OCI-LY3 (cell line): ENCODE measurements at regions not wholly inside any gene's neighbourhood (a gene's known extent, or its start where the extent isn't known, plus 50 kb on each side); places are given as distances from the start of the nearest gene placed in this dataset.

Experiments
- H2AFZ ChIP-seq: fragments of 200-600, 300-600 bp; shearing (Covaris generic); 2 replicates; pipeline ENCODE4 v1.6.0; 2014; ENCODE audit warnings: antibody characterized with exemption, low read depth, low read length
- H3K27ac ChIP-seq: fragments of 200-600, 300-600 bp; sonication (generic); 2 replicates; pipeline ENCODE4 v1.5.1; 2014; ENCODE audit warnings: mild to moderate bottlenecking, low read length, moderate library complexity, mixed read lengths
- H3K27me3 ChIP-seq: fragments of 200-600, 300-600 bp; sonication (generic); 2 replicates; pipeline ENCODE4 v1.6.1; 2014; ENCODE audit warnings: low read depth, low read length, mixed read lengths
- H3K36me3 ChIP-seq: fragments of 200-600, 300-600 bp; sonication (generic); replicated peaks from 2 replicates; pipeline ENCODE3; 2014; ENCODE audit warnings: low read depth, low read length, mixed read lengths
- H3K4me1 ChIP-seq: fragments of 300-600, 200-600 bp; sonication (generic); 2 replicates; pipeline ENCODE4 v1.6.1; 2014; ENCODE audit warnings: low read length, mixed read lengths
- H3K4me2 ChIP-seq: fragments of 200-600, 300-600 bp; sonication (generic); 2 replicates; pipeline ENCODE4 v1.6.1; 2014; ENCODE audit warnings: low read length, mixed read lengths
- H3K4me3 ChIP-seq: fragments of 300-600, 200-600 bp; sonication (generic); 2 replicates; pipeline ENCODE4 v1.5.1; 2014; ENCODE audit warnings: antibody characterized with exemption, mild to moderate bottlenecking, low read length, moderate library complexity
- H3K79me2 ChIP-seq: fragments of 300-600, 200-600 bp; shearing (Covaris generic); 2 replicates; pipeline ENCODE4 v1.6.1; 2014; ENCODE audit warnings: mild to moderate bottlenecking, low read length, mixed read lengths
- H3K9ac ChIP-seq: fragments of 300-600, 200-600 bp; shearing (Covaris generic); 2 replicates; pipeline ENCODE4 v1.6.0; 2014; ENCODE audit warnings: mild to moderate bottlenecking, low read length, moderate library complexity
- H3K9me3 ChIP-seq: fragments of 200-600, 300-600 bp; shearing (Covaris generic); 2 replicates; pipeline ENCODE4 v1.6.1; 2014; ENCODE audit warnings: low read length, mixed read lengths; ENCODE audit not compliant: insufficient read depth
- H4K20me1 ChIP-seq: fragments of 200-600, 300-600 bp; sonication (generic); 2 replicates; pipeline ENCODE4 v1.6.1; 2016; ENCODE audit warnings: low read length, mixed read lengths; ENCODE audit not compliant: insufficient read depth
- EZH2phosphoT487 ChIP-seq: fragments of 200-600 bp; shearing (Covaris generic); IDR thresholded peaks from 2 replicates; pipeline ENCODE4 v1.6.1; 2018; ENCODE audit warnings: antibody characterized with exemption, mixed run types, low read depth
- TF ChIP-seq, protein P1 (sequence below): fragments of 200-600, 300-600 bp; sonication (generic); IDR thresholded peaks from 2 replicates; pipeline ENCODE4 v1.5.1; 2014; ENCODE audit warnings: antibody characterized with exemption, low read length, low read depth

DNA sequence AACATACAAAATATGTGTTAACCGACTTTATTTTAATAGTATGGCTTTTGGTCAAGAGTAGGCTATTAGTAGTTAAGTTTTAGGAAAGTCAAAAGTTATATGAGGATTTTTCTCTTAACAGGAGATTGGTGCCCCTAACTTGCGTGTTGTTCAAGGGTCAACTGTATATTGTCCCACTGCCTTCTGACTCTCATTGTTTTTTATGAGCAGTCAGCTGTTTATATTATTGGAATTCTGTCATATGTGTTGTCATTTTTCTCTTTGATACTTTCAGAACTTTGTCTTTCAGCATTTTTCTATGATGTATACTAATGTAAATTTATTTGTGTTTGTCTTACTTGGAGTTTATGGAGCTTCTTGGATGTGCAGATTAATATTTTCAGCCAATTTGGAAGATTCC lies 142.1 kb upstream of the CMC1 start:
- H3K36me3 ChIP-seq = peaks cover 7% of the 10 kb centered on the region
- H3K4me3 ChIP-seq = no peak overlapping the region
- H3K4me1 ChIP-seq = no peaks in the 10 kb centered on the region
- H4K20me1 ChIP-seq = no peaks in the 10 kb centered on the region
- no peak overlapping the region for H3K27ac ChIP-seq
- H2AFZ ChIP-seq = no peak overlapping the region
- H3K9me3 ChIP-seq = peaks cover 20% of the 10 kb centered on the region; the same call in 1 of the 2 replicates
- no peaks in the 10 kb centered on the region for H3K27me3 ChIP-seq
- no peaks in the 10 kb centered on the region for H3K79me2 ChIP-seq
- no peak overlapping the region for H3K4me2 ChIP-seq
- H3K9ac ChIP-seq = no peak overlapping the region
- TF ChIP-seq, protein P1, sequence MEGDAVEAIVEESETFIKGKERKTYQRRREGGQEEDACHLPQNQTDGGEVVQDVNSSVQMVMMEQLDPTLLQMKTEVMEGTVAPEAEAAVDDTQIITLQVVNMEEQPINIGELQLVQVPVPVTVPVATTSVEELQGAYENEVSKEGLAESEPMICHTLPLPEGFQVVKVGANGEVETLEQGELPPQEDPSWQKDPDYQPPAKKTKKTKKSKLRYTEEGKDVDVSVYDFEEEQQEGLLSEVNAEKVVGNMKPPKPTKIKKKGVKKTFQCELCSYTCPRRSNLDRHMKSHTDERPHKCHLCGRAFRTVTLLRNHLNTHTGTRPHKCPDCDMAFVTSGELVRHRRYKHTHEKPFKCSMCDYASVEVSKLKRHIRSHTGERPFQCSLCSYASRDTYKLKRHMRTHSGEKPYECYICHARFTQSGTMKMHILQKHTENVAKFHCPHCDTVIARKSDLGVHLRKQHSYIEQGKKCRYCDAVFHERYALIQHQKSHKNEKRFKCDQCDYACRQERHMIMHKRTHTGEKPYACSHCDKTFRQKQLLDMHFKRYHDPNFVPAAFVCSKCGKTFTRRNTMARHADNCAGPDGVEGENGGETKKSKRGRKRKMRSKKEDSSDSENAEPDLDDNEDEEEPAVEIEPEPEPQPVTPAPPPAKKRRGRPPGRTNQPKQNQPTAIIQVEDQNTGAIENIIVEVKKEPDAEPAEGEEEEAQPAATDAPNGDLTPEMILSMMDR = no peak
- TF ChIP-seq EZH2phosphoT487 = no peak

DNA sequence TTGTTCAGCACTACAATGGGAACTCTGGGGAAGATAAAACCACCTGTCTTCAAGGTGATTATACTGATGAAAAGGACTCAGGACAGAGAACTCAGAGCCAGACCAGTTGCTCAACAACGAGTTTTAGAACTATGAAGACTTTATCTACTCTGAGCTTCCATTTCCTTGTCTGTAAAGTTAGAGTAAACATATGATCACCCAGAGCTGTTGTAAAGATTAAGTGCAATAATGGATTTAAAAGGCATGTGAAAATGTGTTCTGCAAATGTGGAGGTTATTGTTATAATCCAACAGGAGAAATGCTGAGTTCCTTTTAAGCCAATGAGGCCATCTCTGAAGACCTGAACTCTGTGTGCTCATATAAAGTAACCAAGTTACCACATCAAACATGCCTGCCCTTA lies 139.7 kb upstream of the CMC1 start:
- no peaks in the 10 kb centered on the region for H3K79me2 ChIP-seq
- TF ChIP-seq, protein P1 = no peak
- TF ChIP-seq EZH2phosphoT487 = no peak
- H2AFZ ChIP-seq = no peak overlapping the region
- H3K9me3 ChIP-seq = peaks cover 20% of the 10 kb centered on the region; the same call in 1 of the 2 replicates
- no peaks in the 10 kb centered on the region for H3K4me1 ChIP-seq
- H3K27me3 ChIP-seq = no peaks in the 10 kb centered on the region
- no peaks in the 10 kb centered on the region for H4K20me1 ChIP-seq
- H3K4me3 ChIP-seq = no peak overlapping the region
- H3K27ac ChIP-seq = no peak overlapping the region
- H3K36me3 ChIP-seq = peaks cover 7% of the 10 kb centered on the region
- no peak overlapping the region for H3K9ac ChIP-seq
- H3K4me2 ChIP-seq = no peak overlapping the region

DNA sequence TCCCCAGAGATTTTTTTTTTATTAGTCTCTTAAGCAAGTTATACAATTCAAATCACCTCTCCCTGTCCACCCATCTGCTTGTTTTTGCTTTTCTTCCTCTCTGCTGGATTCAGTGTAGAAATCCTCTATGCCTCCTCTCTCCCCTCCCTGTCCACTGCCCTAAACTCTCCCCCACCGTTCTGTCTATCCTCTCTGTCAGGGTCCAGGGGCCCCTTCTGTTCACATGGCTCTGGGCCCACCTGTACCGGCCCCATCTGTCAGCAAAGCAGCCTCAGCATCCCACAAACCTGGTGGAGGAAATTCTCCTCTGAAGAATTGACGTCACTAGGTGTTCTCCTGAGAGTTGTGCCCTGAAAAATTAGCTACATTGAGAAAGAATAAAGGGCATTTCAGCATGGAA lies 137.6 kb upstream of the CMC1 start:
- no peak for TF ChIP-seq EZH2phosphoT487
- TF ChIP-seq, protein P1 = no peak
- H3K4me3 ChIP-seq = no peak overlapping the region
- peaks cover 17% of the 10 kb centered on the region; the same call in 1 of the 2 replicates for H3K9me3 ChIP-seq
- no peaks in the 10 kb centered on the region for H4K20me1 ChIP-seq
- H3K9ac ChIP-seq = no peak overlapping the region
- no peaks in the 10 kb centered on the region for H3K4me1 ChIP-seq
- H2AFZ ChIP-seq = no peak overlapping the region
- H3K79me2 ChIP-seq = no peaks in the 10 kb centered on the region
- H3K27me3 ChIP-seq = no peaks in the 10 kb centered on the region
- H3K36me3 ChIP-seq = peaks cover 7% of the 10 kb centered on the region
- no peak overlapping the region for H3K27ac ChIP-seq
- no peak overlapping the region for H3K4me2 ChIP-seq

- Histone ChIP-seq H3K9me3 (peaks cover 10% of the 10 kb centered on the region; the same call in 1 of the 2 replicates), H4K20me1 (no peaks in the 10 kb centered on the region), H3K27me3 (no peaks in the 10 kb centered on the region), H3K9ac (no peak overlapping the region), H3K4me2 (no peak overlapping the region), H3K36me3 (peaks cover 7% of the 10 kb centered on the region), H3K27ac (no peak overlapping the region), H3K79me2 (no peaks in the 10 kb centered on the region), H3K4me3 (no peak overlapping the region), H2AFZ (no peak overlapping the region), H3K4me1 (no peaks in the 10 kb centered on the region)
- TF ChIP-seq, protein P1 = no peak
- no peak for TF ChIP-seq EZH2phosphoT487
These were observed 136.4 kb upstream of the CMC1 start for GRCh38 chr3:28104896-28105534.
